ENCODE measurements at regions not wholly inside any gene's neighbourhood (a gene's known extent, or its start where the extent isn't known, plus 50 kb on each side); places are given as distances from the start of the nearest gene placed in this dataset.

GRCh38 chr13:87851410-87851809 lies 180.2 kb downstream of the SLITRK5 start:
- Histone ChIP-seq H3K4me3 (ENCODE audit: low read depth, low read length) (no peak overlapping the region), H3K27ac (ENCODE audit: extremely low read depth, low read depth, low read length) (no peak overlapping the region), H3K4me1 (ENCODE audit: control insufficient read depth, insufficient read depth, low read length) (no peaks in the 10 kb centered on the region), H3K36me3 (ENCODE audit: control insufficient read depth in 2 of 2, insufficient read depth in 1 of 2, low read length in 2 of 2) (no peaks in the 10 kb centered on the region), H3K9me3 (ENCODE audit: control insufficient read depth, insufficient read depth, low read depth, low read length) (no peaks in the 10 kb centered on the region)
- ChIA-PET CTCF (no interaction called here), POLR2A (no interaction called here)
- TF ChIP-seq ZSCAN30 (tag by site-specific recombination; IDR thresholded peaks at IDR 0.05) (no peak), ZBTB44 (tag by site-specific recombination; IDR thresholded peaks at IDR 0.05) (no peak), REPIN1 (tag by site-specific recombination; IDR thresholded peaks at IDR 0.05; ENCODE audit: low read depth) (no peak), ZNF354C (tag by site-specific recombination; IDR thresholded peaks at IDR 0.05; ENCODE audit: borderline replicate concordance, low read depth) (no peak), BCL11B (tag by site-specific recombination; IDR thresholded peaks at IDR 0.05; ENCODE audit: low read depth) (no peak), ZNF335 (tag by site-specific recombination; conservative IDR thresholded peaks at IDR 0.05) (no peak), ZNF768 (tag by site-specific recombination; IDR thresholded peaks at IDR 0.05) (no peak), ZFP3 (tag by site-specific recombination; IDR thresholded peaks at IDR 0.05; ENCODE audit: low read depth) (no peak), ZNF426 (tag by site-specific recombination; IDR thresholded peaks at IDR 0.05) (no peak)

GRCh38 chr13:87855553-87855952 lies 184.4 kb downstream of the SLITRK5 start:
- H3K4me1 ChIP-seq (ENCODE audit: control insufficient read depth, insufficient read depth, low read length): no peaks in the 10 kb centered on the region
- H3K36me3 ChIP-seq (ENCODE audit: control insufficient read depth in 2 of 2, insufficient read depth in 1 of 2, low read length in 2 of 2): no peaks in the 10 kb centered on the region
- H3K4me3 ChIP-seq (ENCODE audit: low read depth, low read length): no peak overlapping the region
- CTCF ChIA-PET: no interaction called here
- no peaks in the 10 kb centered on the region for H3K9me3 ChIP-seq (ENCODE audit: control insufficient read depth, insufficient read depth, low read depth, low read length)
- POLR2A ChIA-PET: no interaction called here
- no peak for TF ChIP-seq OSR2 (tag by site-specific recombination; IDR thresholded peaks at IDR 0.05)
- TF ChIP-seq REST (tag by site-specific recombination; IDR thresholded peaks at IDR 0.05): no peak
- TF ChIP-seq GFI1B (tag by site-specific recombination; IDR thresholded peaks at IDR 0.05): no peak
- no peak for TF ChIP-seq ZNF26 (tag by site-specific recombination; IDR thresholded peaks at IDR 0.05)
- no peak for TF ChIP-seq ZNF585B (tag by site-specific recombination; IDR thresholded peaks at IDR 0.05)
- no peak for TF ChIP-seq ZNF175 (tag by site-specific recombination; IDR thresholded peaks at IDR 0.05)
- no peak for TF ChIP-seq ZBTB21 (tag by site-specific recombination; IDR thresholded peaks at IDR 0.05)
- TF ChIP-seq ZNF433 (tag by site-specific recombination; IDR thresholded peaks at IDR 0.05; ENCODE audit: low read depth): no peak
- TF ChIP-seq ZSCAN30 (tag by site-specific recombination; IDR thresholded peaks at IDR 0.05): no peak
- no peak for TF ChIP-seq SP2 (tag by site-specific recombination; IDR thresholded peaks at IDR 0.05)
- TF ChIP-seq ZNF529 (tag by site-specific recombination; IDR thresholded peaks at IDR 0.05; ENCODE audit: insufficient replicate concordance): no peak
- TF ChIP-seq ZNF302 (tag by site-specific recombination; IDR thresholded peaks at IDR 0.05; ENCODE audit: low read depth): no peak
- TF ChIP-seq ZBTB49 (tag by site-specific recombination; IDR thresholded peaks at IDR 0.05; ENCODE audit: low read depth): no peak
- TF ChIP-seq TRIM28 (IDR thresholded peaks at IDR 0.05; ENCODE audit: borderline replicate concordance, low read length): no peak
- TF ChIP-seq REPIN1 (tag by site-specific recombination; IDR thresholded peaks at IDR 0.05; ENCODE audit: low read depth): no peak
- TF ChIP-seq ZNF626 (tag by site-specific recombination; IDR thresholded peaks at IDR 0.05): no peak
- no peak for TF ChIP-seq BCL11B (tag by site-specific recombination; IDR thresholded peaks at IDR 0.05; ENCODE audit: low read depth)
- no peak overlapping the region for H3K27ac ChIP-seq (ENCODE audit: extremely low read depth, low read depth, low read length)

Measured in HEK293 (cell line).